Fibroblast of lung (primary cell): ENCODE measurements at regions not wholly inside any gene's neighbourhood (a gene's known extent, or its start where the extent isn't known, plus 50 kb on each side); places are given as distances from the start of the nearest gene placed in this dataset.

Experiments
- DNase-seq, 2 donors: peaks; one replicate each; pipeline versions ENCODE4 v3.0.0 to v3.0.0-alpha.2; 2010; ENCODE audit warnings: low read depth in 2 of 2
- H2AFZ ChIP-seq: 2 replicates; pipeline ENCODE4 v1.5.1; 2012; ENCODE audit warnings: low read length, control low read depth, inconsistent platforms
- H3K27ac ChIP-seq: 2 replicates; pipeline ENCODE4 v1.5.1; 2011; ENCODE audit warnings: low read length, control low read depth; ENCODE audit not compliant: insufficient read depth
- H3K27me3 ChIP-seq: 2 replicates; pipeline ENCODE4 v1.5.1; 2011; ENCODE audit warnings: mild to moderate bottlenecking, low read length; ENCODE audit not compliant: control insufficient read depth, insufficient read depth
- H3K36me3 ChIP-seq: 2 replicates; pipeline ENCODE4 v1.5.1; 2011; ENCODE audit warnings: low read length; ENCODE audit not compliant: control insufficient read depth, insufficient read depth
- H3K4me1 ChIP-seq: 2 replicates; pipeline ENCODE4 v1.5.1; 2011; ENCODE audit warnings: low read length; ENCODE audit not compliant: control insufficient read depth, insufficient read depth; ENCODE audit errors: extremely low read depth
- H3K4me2 ChIP-seq: 2 replicates; pipeline ENCODE4 v1.5.1; 2011; ENCODE audit warnings: low read length, control low read depth; ENCODE audit not compliant: insufficient read depth; ENCODE audit errors: extremely low read depth
- H3K4me3 ChIP-seq, 4 experiments: fragments of 200-600 bp in 1 of 4; sonication (generic) in 1 of 4; replicated peaks in 1 of 4; 2 replicates each; pipeline ENCODE4 v1.5.1; 2011 to 2016; ENCODE audit warnings: low read length in 4 of 4, low read depth in 3 of 4, mild to moderate bottlenecking in 3 of 4, control low read depth in 2 of 4, inconsistent platforms in 1 of 4, mixed read lengths in 1 of 4; ENCODE audit not compliant: insufficient read depth in 1 of 4; ENCODE audit errors: control extremely low read depth in 1 of 4
- H3K79me2 ChIP-seq: 2 replicates; pipeline ENCODE4 v1.5.1; 2012; ENCODE audit warnings: mild to moderate bottlenecking, low read length, inconsistent platforms; ENCODE audit not compliant: control insufficient read depth, insufficient read depth
- H3K9ac ChIP-seq: 2 replicates; pipeline ENCODE4 v1.5.1; 2011; ENCODE audit warnings: mild to moderate bottlenecking, low read length, control low read depth; ENCODE audit not compliant: insufficient read depth
- H3K9me3 ChIP-seq: 2 replicates; pipeline ENCODE4 v1.5.1; 2012; ENCODE audit warnings: low read depth, low read length; ENCODE audit not compliant: control insufficient read depth, insufficient read depth
- H4K20me1 ChIP-seq: 2 replicates; pipeline ENCODE4 v1.5.1; 2011; ENCODE audit warnings: low read length; ENCODE audit not compliant: control insufficient read depth, insufficient read depth; ENCODE audit errors: extremely low read depth
- EZH2 ChIP-seq: IDR thresholded peaks from 2 replicates; pipeline ENCODE4 v1.5.1; 2012; ENCODE audit warnings: low read length, control low read depth, mild to moderate bottlenecking; ENCODE audit errors: missing control alignments
- TF ChIP-seq, protein P1 (sequence below), 2 donors: IDR thresholded peaks in 1 of 2; conservative IDR thresholded peaks in 1 of 2; 1 replicate in 1 of 2; 2 replicates in 1 of 2; pipeline ENCODE4 v1.5.1; 2011 to 2012; ENCODE audit warnings: low read length in 2 of 2, control low read depth in 1 of 2, inconsistent platforms in 1 of 2, low read depth in 1 of 2, mild to moderate bottlenecking in 1 of 2

DNA sequence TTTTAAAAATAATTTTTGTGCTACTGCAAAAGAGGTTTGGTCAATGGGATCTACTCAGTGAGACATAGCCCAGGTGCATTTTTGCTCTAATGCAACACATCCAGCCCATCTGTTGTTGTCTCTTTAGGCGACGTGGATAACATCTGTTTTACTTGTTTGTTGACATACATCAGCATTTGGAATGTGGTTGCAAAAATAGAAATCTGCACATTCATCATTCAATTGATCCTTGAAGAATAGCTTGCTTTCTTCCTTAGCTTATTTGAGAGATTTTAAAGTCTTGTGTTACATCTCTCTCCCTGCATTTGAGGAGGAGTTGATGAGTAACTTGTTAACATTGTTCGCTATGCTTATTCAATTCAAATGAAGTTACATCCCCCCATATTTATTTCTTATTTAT, 1202.3 kb downstream of the NSUN3 start:
- no peak for DNase-seq
- Histone ChIP-seq H3K9me3 (no peaks in the 10 kb centered on the region), H2AFZ (no peak overlapping the region), H3K4me3 (no peak overlapping the region), H3K79me2 (no peaks in the 10 kb centered on the region), H3K27ac (no peak overlapping the region), H3K27me3 (no peaks in the 10 kb centered on the region), H4K20me1 (no peaks in the 10 kb centered on the region), H3K4me2 (no peak overlapping the region), H3K36me3 (no peaks in the 10 kb centered on the region), H3K9ac (no peak overlapping the region), H3K4me1 (no peaks in the 10 kb centered on the region)
- no peak for TF ChIP-seq EZH2
- TF ChIP-seq, protein P1, sequence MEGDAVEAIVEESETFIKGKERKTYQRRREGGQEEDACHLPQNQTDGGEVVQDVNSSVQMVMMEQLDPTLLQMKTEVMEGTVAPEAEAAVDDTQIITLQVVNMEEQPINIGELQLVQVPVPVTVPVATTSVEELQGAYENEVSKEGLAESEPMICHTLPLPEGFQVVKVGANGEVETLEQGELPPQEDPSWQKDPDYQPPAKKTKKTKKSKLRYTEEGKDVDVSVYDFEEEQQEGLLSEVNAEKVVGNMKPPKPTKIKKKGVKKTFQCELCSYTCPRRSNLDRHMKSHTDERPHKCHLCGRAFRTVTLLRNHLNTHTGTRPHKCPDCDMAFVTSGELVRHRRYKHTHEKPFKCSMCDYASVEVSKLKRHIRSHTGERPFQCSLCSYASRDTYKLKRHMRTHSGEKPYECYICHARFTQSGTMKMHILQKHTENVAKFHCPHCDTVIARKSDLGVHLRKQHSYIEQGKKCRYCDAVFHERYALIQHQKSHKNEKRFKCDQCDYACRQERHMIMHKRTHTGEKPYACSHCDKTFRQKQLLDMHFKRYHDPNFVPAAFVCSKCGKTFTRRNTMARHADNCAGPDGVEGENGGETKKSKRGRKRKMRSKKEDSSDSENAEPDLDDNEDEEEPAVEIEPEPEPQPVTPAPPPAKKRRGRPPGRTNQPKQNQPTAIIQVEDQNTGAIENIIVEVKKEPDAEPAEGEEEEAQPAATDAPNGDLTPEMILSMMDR (conservative IDR thresholded peaks at IDR 0.05 in 1 of 2, IDR thresholded peaks at IDR 0.05 in 1 of 2; ENCODE audit: low read depth in 1 of 2, low read length in 2 of 2): no peak

DNA sequence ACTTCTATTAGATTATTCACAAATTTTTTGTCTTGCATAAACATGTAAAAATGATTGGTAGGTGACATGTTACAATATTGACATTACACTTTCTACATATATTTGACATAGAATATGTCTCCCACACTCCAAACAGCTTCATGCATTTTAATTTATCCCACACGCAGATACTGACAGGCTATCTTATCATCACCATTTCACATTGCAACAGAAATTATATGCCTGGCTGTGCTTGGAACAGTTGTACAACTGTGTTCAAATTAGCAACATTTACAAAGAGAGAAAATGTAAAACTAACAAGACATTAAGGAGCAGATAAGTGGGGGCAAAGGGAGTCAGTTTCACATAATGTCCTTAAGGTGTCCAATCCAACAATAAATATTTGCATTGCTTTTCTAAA, 1208.5 kb downstream of the NSUN3 start:
- H3K79me2 ChIP-seq: no peaks in the 10 kb centered on the region
- H3K4me3 ChIP-seq: no peak overlapping the region
- no peak overlapping the region for H2AFZ ChIP-seq
- H3K27ac ChIP-seq: no peak overlapping the region
- no peak overlapping the region for H3K9ac ChIP-seq
- H3K36me3 ChIP-seq: no peaks in the 10 kb centered on the region
- no peak for TF ChIP-seq EZH2
- TF ChIP-seq, protein P1 (conservative IDR thresholded peaks at IDR 0.05 in 1 of 2, IDR thresholded peaks at IDR 0.05 in 1 of 2; ENCODE audit: low read depth in 1 of 2, low read length in 2 of 2): no peak
- H3K9me3 ChIP-seq: no peaks in the 10 kb centered on the region
- DNase-seq: no peak
- H3K4me2 ChIP-seq: no peak overlapping the region
- H4K20me1 ChIP-seq: no peaks in the 10 kb centered on the region
- no peaks in the 10 kb centered on the region for H3K27me3 ChIP-seq
- no peaks in the 10 kb centered on the region for H3K4me1 ChIP-seq

DNA sequence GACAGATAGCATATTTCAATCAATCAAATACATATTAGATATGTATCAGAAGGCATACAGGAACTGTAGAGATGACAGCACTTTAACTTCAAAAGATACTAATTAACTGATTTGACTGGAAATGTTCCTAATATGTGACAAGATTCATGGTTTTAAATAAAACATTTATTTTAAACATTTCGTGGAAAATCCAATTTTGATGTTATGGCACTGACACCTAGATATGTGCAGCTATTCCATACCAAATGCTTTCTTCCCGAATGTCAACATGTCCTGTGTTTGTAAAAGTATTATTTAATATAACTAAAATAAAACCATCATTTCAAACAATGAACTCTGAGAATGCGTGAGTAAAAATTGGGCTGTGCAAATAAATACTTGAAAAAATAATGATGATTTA, 1209.3 kb downstream of the NSUN3 start:
- Histone ChIP-seq H3K4me3 (no peak overlapping the region), H2AFZ (no peak overlapping the region), H3K36me3 (no peaks in the 10 kb centered on the region), H3K4me1 (no peaks in the 10 kb centered on the region), H3K27me3 (no peaks in the 10 kb centered on the region), H3K9me3 (no peaks in the 10 kb centered on the region), H3K79me2 (no peaks in the 10 kb centered on the region), H3K27ac (no peak overlapping the region), H3K9ac (no peak overlapping the region), H3K4me2 (no peak overlapping the region), H4K20me1 (no peaks in the 10 kb centered on the region)
- TF ChIP-seq EZH2: no peak
- TF ChIP-seq, protein P1 (conservative IDR thresholded peaks at IDR 0.05 in 1 of 2, IDR thresholded peaks at IDR 0.05 in 1 of 2; ENCODE audit: low read depth in 1 of 2, low read length in 2 of 2): no peak
- no peak for DNase-seq
